ENCODE measurements at regions not wholly inside any gene's neighbourhood (a gene's known extent, or its start where the extent isn't known, plus 50 kb on each side); places are given as distances from the start of the nearest gene placed in this dataset.

DNA sequence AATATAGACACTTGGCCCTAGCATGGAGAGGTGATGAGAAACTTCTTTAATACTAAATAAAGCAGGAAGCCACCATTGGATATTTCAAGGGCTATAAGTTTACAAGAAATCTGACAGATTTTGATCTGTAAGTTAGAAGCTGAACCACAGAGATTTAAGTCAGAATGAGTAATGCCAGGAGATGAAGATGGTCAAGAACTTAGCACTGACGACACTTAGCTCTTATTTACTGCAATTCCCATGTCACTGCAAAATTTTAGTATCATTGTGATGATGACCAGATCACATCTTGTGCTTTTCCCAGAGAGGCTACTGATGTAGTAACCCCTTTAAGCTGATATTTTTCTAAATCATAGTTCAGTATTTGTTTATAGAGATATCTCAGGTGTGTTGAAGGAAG, 59.4 kb upstream of the CD96 start:
- TF ChIP-seq POLR2A (IDR thresholded peaks at IDR 0.05), result no peak
- no peak for TF ChIP-seq CTCF (IDR thresholded peaks at IDR 0.05)

Data from esophagus squamous epithelium (tissue), 4 donors.